Psoas muscle (tissue), 7 donors: ENCODE measurements at regions not wholly inside any gene's neighbourhood (a gene's known extent, or its start where the extent isn't known, plus 50 kb on each side); places are given as distances from the start of the nearest gene placed in this dataset.
"Not testable (repeated sequence)": the region's sequence is repeated elsewhere in the genome, so short reads cannot be mapped to it uniquely, and the experiment has no call there.

Experiments
- ATAC-seq, 4 donors: fragments of 200-7000 bp; cut with Tn5 transposase; one replicate each; pipeline ENCODE4 v1.9.1; 2020; ENCODE audit warnings: moderate library complexity in 3 of 4, mild to moderate bottlenecking in 2 of 4
- DNase-seq, 2 donors: peaks; one replicate each; pipeline ENCODE4 v3.0.0-alpha.2; 2020
- H3K27ac ChIP-seq: fragments of 200-600 bp; one replicate; pipeline ENCODE4 v1.8.0; 2022
- H3K27me3 ChIP-seq, 3 donors: fragments of 200-600 bp in 1 of 3; one replicate each; pipeline versions ENCODE4 v1.6.1 to v1.8.0; 2013 to 2022; ENCODE audit warnings: low read length in 2 of 3, mild to moderate bottlenecking in 2 of 3, moderate library complexity in 1 of 3; ENCODE audit not compliant: insufficient read depth in 3 of 3
- H3K36me3 ChIP-seq, 2 donors: fragments of 200-600 bp in 1 of 2; one replicate each; pipeline versions ENCODE4 v1.6.1 to v1.8.0; 2013 to 2022; ENCODE audit warnings: low read depth in 1 of 2, mild to moderate bottlenecking in 1 of 2, moderate library complexity in 1 of 2; ENCODE audit not compliant: insufficient read depth in 1 of 2
- H3K4me1 ChIP-seq: fragments of 200-600 bp; one replicate; pipeline ENCODE4 v1.8.0; 2022
- H3K4me3 ChIP-seq: fragments of 200-600 bp; one replicate; pipeline ENCODE4 v1.8.0; 2022; ENCODE audit warnings: mild to moderate bottlenecking
- H3K9me3 ChIP-seq: fragments of 200-600 bp; one replicate; pipeline ENCODE4 v1.8.0; 2022
- CTCF ChIP-seq: fragments of 200-600 bp; IDR thresholded peaks from one replicate; pipeline ENCODE4 v1.8.0; 2022; ENCODE audit warnings: antibody characterized with exemption
- WGBS, 3 donors: extraction: QIAGEN DNeasy Blood & Tissue Kit; methylation state at CpG; one replicate each; pipeline versions ENCODE4 v1.1.6 to v1.1.7; 2013; 5-methylcytosine and 5-hydroxymethylcytosine counted together
- intact Hi-C, 2 donors: fragments of 100-400 bp; cut with DNase I; formaldehyde crosslinking; loops; one replicate each; pipeline versions ENCODE4 v1.11.0 to v1.14.2; 2022
- donor health status: healthy with polysubstance abuse.
- donor health status: DM: no; HTN: no; CAD: no; lungs with moderate emphysema.
- donor health status: Bipolar disorder and iron deficiency.
- donor health status: healthy.
- donor health status: DM: yes; HTN: yes; CAD: no.
- donor health status: DM: no; HTN: no; CAD: no.
- donor health status: DM: yes; HTN: yes; CAD: no.

GRCh38 chr7:80014511-80014910, 120.1 kb upstream of the GNAI1 start:
- DNase-seq (no peak), ATAC-seq (no peak)
- H3K9me3 ChIP-seq, result no peaks in the 10 kb centered on the region
- H3K27me3 ChIP-seq, result no peaks in the 10 kb centered on the region
- no peaks in the 10 kb centered on the region for H3K36me3 ChIP-seq
- WGBS, 3 donors, result 66 to 69% (median 69%) methylated on average over 2 of the region's 2 CpGs
- TF ChIP-seq CTCF, result no peak
- H3K27ac ChIP-seq, result no peak overlapping the region
- no peak overlapping the region for H3K4me3 ChIP-seq
- intact Hi-C loops, result no loop called here
- H3K4me1 ChIP-seq, result no peaks in the 10 kb centered on the region

- intact Hi-C loops, result no loop called here
- no peak for ATAC-seq
- TF ChIP-seq CTCF, result no peak
Measured at GRCh38 chr7:80008039-80008438, 126.6 kb upstream of the GNAI1 start.

GRCh38 chr7:80002865-80003264, 131.8 kb upstream of the GNAI1 start:
- no peak for TF ChIP-seq CTCF
- H3K9me3 ChIP-seq, result no peaks in the 10 kb centered on the region
- no peaks in the 10 kb centered on the region for H3K36me3 ChIP-seq
- no peak overlapping the region for H3K27ac ChIP-seq
- DNase-seq (no peak), ATAC-seq (no peak)
- WGBS, 3 donors, result 42 to 57% (median 49%) methylated on average over 2 of the region's 2 CpGs
- no peaks in the 10 kb centered on the region for H3K4me1 ChIP-seq
- H3K27me3 ChIP-seq, result no peaks in the 10 kb centered on the region
- H3K4me3 ChIP-seq, result no peak overlapping the region
- intact Hi-C loops, result no loop called here

More at GRCh38 chr7:80008039-80008438, 126.6 kb upstream of the GNAI1 start:
- DNase-seq, result no peak
- WGBS, 3 donors, result 56 to 68% (median 57%) methylated on average over 1 of the region's 1 CpG
- Histone ChIP-seq H3K27me3 (no peaks in the 10 kb centered on the region), H3K27ac (no peak overlapping the region), H3K4me1 (no peaks in the 10 kb centered on the region), H3K9me3 (no peaks in the 10 kb centered on the region), H3K36me3 (no peaks in the 10 kb centered on the region), H3K4me3 (no peak overlapping the region)

- Histone ChIP-seq H3K27me3 (no peaks in the 10 kb centered on the region), H3K4me3 (no peak overlapping the region), H3K36me3 (no peaks in the 10 kb centered on the region), H3K4me1 (no peaks in the 10 kb centered on the region), H3K9me3 (no peaks in the 10 kb centered on the region), H3K27ac (no peak overlapping the region)
- ATAC-seq (no peak), DNase-seq (no peak)
- WGBS, 3 donors, result 68 to 76% (median 71%) methylated on average over 1 of the region's 1 CpG
- TF ChIP-seq CTCF, result no peak
- intact Hi-C loops, result no loop called here
Measured at GRCh38 chr7:79998363-79998762, 136.3 kb upstream of the GNAI1 start.

- Histone ChIP-seq H3K27ac (no peak overlapping the region), H3K4me1 (no peaks in the 10 kb centered on the region), H3K36me3 (no peaks in the 10 kb centered on the region), H3K9me3 (no peaks in the 10 kb centered on the region), H3K4me3 (no peak overlapping the region), H3K27me3 (no peaks in the 10 kb centered on the region)
- intact Hi-C loops, result no loop called here
- DNase-seq (no peak), ATAC-seq (no peak)
- no peak for TF ChIP-seq CTCF
- WGBS, 3 donors, result 89 to 98% (median 92%) methylated on average over 1 of the region's 1 CpG
Measured at GRCh38 chr7:79997345-79997744, 137.3 kb upstream of the GNAI1 start.

- H3K27me3 ChIP-seq, H3K4me3 ChIP-seq, intact Hi-C loops, H3K36me3 ChIP-seq, DNase-seq, ATAC-seq, H3K27ac ChIP-seq, H3K9me3 ChIP-seq, H3K4me1 ChIP-seq: not testable (repeated sequence)
- 86 to 96% (median 91%) methylated on average over 3 of the region's 3 CpGs for WGBS, 3 donors
Measured at GRCh38 chr7:79995741-79996140, 138.9 kb upstream of the GNAI1 start.
